GM21576 (cell line): ENCODE measurements at regions not wholly inside any gene's neighbourhood (a gene's known extent, or its start where the extent isn't known, plus 50 kb on each side); places are given as distances from the start of the nearest gene placed in this dataset.

Experiments used
- ATAC-seq: cut with Tn5 transposase; IDR thresholded peaks from one replicate; pipeline ENCODE4 v1.9.1; 2021; ENCODE audit warnings: mild to moderate bottlenecking, moderate library complexity; ENCODE audit not compliant: unreplicated experiment

GRCh38 chr4:180640193-180640592 is 1603.0 kb upstream of the TENM3 start:
- no peak for ATAC-seq

GRCh38 chr4:180641495-180641894 is 1601.7 kb upstream of the TENM3 start:
- ATAC-seq, result no peak

- ATAC-seq, result no peak
Observed at GRCh38 chr4:180642732-180643131, 1600.5 kb upstream of the TENM3 start.

- ATAC-seq, result peak; percentile 55
Observed at GRCh38 chr4:180650273-180650672, 1592.9 kb upstream of the TENM3 start.

- ATAC-seq, result no peak
Observed at GRCh38 chr4:180652533-180652932, 1590.7 kb upstream of the TENM3 start.

GRCh38 chr4:180655886-180656285 is 1587.3 kb upstream of the TENM3 start:
- no peak for ATAC-seq

GRCh38 chr4:180657881-180658280 is 1585.3 kb upstream of the TENM3 start:
- no peak for ATAC-seq

- peak; percentile 84 for ATAC-seq
Observed at GRCh38 chr4:180664766-180665368, 1578.3 kb upstream of the TENM3 start.

GRCh38 chr4:180665481-180665880 is 1577.7 kb upstream of the TENM3 start:
- ATAC-seq, result no peak

- peak; percentile 79 for ATAC-seq
Observed at GRCh38 chr4:180665994-180666824, 1577.0 kb upstream of the TENM3 start.

GRCh38 chr4:180668732-180669131 is 1574.5 kb upstream of the TENM3 start:
- no peak for ATAC-seq

GRCh38 chr4:180669680-180670079 is 1573.5 kb upstream of the TENM3 start:
- no peak for ATAC-seq

- ATAC-seq, result no peak
Observed at GRCh38 chr4:180674619-180675358, 1568.4 kb upstream of the TENM3 start.

GRCh38 chr4:180675359-180675650 is 1567.9 kb upstream of the TENM3 start:
- ATAC-seq, result no peak

- no peak for ATAC-seq
Observed at GRCh38 chr4:180680305-180680704, 1562.9 kb upstream of the TENM3 start.

GRCh38 chr4:180682776-180683175 is 1560.4 kb upstream of the TENM3 start:
- no peak for ATAC-seq

GRCh38 chr4:180683186-180683585 is 1560.0 kb upstream of the TENM3 start:
- ATAC-seq, result no peak

GRCh38 chr4:180688480-180688879 is 1554.7 kb upstream of the TENM3 start:
- ATAC-seq, result no peak

GRCh38 chr4:180694875-180695274 is 1548.3 kb upstream of the TENM3 start:
- no peak for ATAC-seq

- no peak for ATAC-seq
Observed at GRCh38 chr4:180695851-180696250, 1547.4 kb upstream of the TENM3 start.

GRCh38 chr4:180696460-180697092 is 1546.6 kb upstream of the TENM3 start:
- ATAC-seq, result no peak
